Activated T-helper 2 cell treated with anti-CD3 and anti-CD28 coated beads, Interferon-gamma antibody, Interleukin-2, Interleukin-4, amounts not matched to agents 10 μg/mL and 5 μg/mL and 100 μg/mL, durations not matched to agents 14 hours and 24 hours and 36 hours (primary cell): ENCODE measurements at regions not wholly inside any gene's neighbourhood (a gene's known extent, or its start where the extent isn't known, plus 50 kb on each side); places are given as distances from the start of the nearest gene placed in this dataset.
"Not testable (repeated sequence)": the region's sequence is repeated elsewhere in the genome, so short reads cannot be mapped to it uniquely, and the experiment has no call there.

Experiments
- DNase-seq: peaks from one replicate; pipeline ENCODE4 v3.0.0; 2021; ENCODE audit warnings: low spot score
- H3K27ac Mint-ChIP-seq: one replicate; pipeline ENCODE4 v1.8.0; 2021; ENCODE audit warnings: mixed read lengths
- H3K27me3 Mint-ChIP-seq: one replicate; pipeline ENCODE4 v1.8.0; 2021; ENCODE audit warnings: low read depth, mixed read lengths
- H3K36me3 Mint-ChIP-seq: one replicate; pipeline ENCODE4 v1.8.0; 2021; ENCODE audit warnings: low read depth, mixed read lengths
- H3K4me1 Mint-ChIP-seq: one replicate; pipeline ENCODE4 v1.8.0; 2021; ENCODE audit warnings: low read depth, mixed read lengths
- H3K4me3 Mint-ChIP-seq: one replicate; pipeline ENCODE4 v1.8.0; 2021; ENCODE audit warnings: low read depth, mild to moderate bottlenecking, moderate library complexity, mixed read lengths
- H3K9me3 Mint-ChIP-seq: one replicate; pipeline ENCODE4 v1.8.0; 2021; ENCODE audit warnings: mixed read lengths
- intact Hi-C: fragments of 100-400 bp; cut with micrococcal nuclease; formaldehyde crosslinking; loops from one replicate; pipeline ENCODE4 v1.15.1; 2023

DNA sequence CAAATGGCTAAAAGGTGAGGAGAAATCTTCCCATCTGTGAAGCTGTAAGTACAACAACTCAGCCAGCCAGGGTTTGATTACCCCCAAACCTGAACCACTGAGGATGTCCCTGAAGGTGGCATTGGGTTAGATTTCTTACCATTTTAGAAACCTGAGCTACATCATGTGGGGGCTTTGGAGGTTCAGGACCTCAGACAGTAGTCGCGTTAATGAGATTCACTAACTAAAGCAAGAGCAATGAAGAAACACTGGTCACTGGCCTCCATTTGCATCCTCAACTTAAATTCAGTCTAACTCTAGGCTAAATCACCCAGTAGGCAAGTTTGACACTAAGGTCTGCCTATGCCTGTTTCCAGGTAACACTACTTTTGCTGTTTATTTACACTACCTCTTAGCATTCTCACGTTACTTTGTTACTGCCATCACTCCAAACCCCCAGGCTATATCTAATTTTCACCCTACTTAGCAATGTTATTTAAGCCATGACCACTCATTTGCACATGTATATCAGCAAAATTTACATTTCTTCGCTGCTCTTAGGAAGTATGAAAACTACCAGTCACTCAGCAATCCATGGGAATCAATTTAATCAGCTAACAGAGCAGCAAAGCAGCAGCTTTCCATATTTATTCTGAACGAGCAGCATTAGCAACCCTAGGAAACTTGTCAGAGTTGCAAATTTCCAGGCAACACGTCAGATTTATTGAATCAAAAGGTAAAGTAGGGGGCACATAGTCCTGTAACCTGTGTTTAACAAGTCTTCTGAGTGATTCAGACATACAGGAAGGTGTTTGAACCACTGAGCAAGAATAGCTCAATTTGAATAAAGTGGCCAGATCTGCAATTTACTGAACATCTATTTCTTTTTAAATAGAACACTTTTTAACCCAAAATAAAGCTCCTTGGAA lies 788.4 kb upstream of the SORCS1 start:
- intact Hi-C loops: no loop called here
- no peak for DNase-seq
- peaks cover 23% of the 10 kb centered on the region for H3K9me3 Mint-ChIP-seq

DNA sequence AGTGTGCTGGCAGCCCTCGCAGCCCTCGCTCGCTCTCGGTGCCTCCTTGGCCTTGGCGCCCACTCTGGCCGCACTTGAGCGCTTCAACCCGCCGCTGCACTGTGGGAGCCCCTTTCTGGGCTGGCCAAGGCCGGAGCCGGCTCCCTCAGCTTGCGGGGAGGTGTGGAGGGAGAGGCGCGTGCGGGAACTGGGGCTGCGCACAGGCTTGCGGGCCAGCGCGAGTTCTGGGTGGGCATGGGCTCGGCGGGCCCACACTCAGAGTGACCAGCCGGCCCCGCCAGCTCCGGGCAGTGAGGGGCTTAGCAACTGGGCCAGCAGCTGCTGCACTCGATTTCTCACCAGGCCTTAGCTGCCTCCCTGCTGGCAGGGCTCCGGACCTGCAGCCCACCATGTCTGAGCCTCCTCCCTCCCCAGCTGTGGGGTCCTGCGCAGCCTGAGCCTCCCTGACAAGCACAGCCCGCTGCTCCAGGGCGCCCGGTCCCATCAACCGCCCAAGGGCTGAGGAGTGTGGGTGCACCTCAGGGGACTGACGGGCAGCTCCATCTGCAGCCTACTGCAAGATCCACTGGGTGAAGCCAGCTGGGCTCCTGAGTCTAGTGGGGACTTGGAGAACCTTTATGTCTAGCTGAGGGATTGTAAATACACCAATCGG lies 786.0 kb upstream of the SORCS1 start:
- H3K36me3 Mint-ChIP-seq, H3K4me3 Mint-ChIP-seq, intact Hi-C loops, DNase-seq, H3K4me1 Mint-ChIP-seq, H3K27me3 Mint-ChIP-seq, H3K27ac Mint-ChIP-seq: not testable (repeated sequence)
- peaks cover 26% of the 10 kb centered on the region for H3K9me3 Mint-ChIP-seq

More for the DNA sequence above, 788.4 kb upstream of the SORCS1 start:
- Mint-ChIP-seq H3K4me1 (no peaks in the 10 kb centered on the region), H3K4me3 (no peak overlapping the region), H3K36me3 (no peaks in the 10 kb centered on the region), H3K27ac (no peak overlapping the region), H3K27me3 (no peaks in the 10 kb centered on the region)

DNA sequence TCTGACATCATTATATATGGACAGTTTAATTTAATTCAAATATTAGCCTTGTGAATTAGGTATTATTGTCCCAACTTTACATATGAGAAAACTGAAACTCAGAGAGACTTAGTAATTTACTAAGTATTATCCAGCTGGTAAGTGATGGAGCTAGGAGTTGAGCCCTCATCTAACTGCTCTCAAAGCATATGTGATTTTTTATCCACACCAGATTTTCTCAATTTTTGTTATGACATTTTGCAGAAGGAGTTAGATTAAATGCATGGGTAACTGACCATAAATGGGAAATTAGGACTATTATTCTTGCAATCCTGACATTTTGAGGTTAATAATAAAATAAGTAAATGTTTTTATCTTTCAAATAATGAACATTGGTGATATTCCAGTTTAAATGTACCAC lies 778.3 kb upstream of the SORCS1 start:
- Mint-ChIP-seq H3K4me3 (no peak overlapping the region), H3K9me3 (peaks cover 28% of the 10 kb centered on the region), H3K36me3 (no peaks in the 10 kb centered on the region), H3K4me1 (no peaks in the 10 kb centered on the region), H3K27ac (no peak overlapping the region), H3K27me3 (no peaks in the 10 kb centered on the region)
- intact Hi-C loops: no loop called here
- no peak for DNase-seq

DNA sequence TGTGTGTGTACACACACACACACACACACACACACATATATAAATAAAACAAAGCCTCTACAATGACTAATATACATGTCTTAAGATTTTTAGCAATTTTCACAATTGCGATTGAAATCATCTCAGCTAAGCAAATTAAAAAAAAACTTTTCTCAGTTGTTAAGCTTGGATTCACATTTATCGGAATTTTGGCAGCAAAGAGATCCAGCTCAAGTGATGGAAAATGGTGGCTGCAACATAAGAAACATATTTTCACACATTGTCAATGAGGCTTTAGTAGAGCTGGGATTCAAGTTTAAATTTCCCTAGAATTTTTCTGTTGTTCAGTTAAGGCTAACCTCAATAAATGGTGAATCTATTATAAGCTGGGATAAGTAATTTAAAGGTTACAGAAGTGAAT lies 768.6 kb upstream of the SORCS1 start:
- Mint-ChIP-seq H3K4me3 (no peak overlapping the region), H3K27ac (no peak overlapping the region), H3K4me1 (no peaks in the 10 kb centered on the region), H3K27me3 (no peaks in the 10 kb centered on the region), H3K9me3 (peaks cover 4% of the 10 kb centered on the region), H3K36me3 (no peaks in the 10 kb centered on the region)
- DNase-seq: no peak
- intact Hi-C loops: no loop called here

DNA sequence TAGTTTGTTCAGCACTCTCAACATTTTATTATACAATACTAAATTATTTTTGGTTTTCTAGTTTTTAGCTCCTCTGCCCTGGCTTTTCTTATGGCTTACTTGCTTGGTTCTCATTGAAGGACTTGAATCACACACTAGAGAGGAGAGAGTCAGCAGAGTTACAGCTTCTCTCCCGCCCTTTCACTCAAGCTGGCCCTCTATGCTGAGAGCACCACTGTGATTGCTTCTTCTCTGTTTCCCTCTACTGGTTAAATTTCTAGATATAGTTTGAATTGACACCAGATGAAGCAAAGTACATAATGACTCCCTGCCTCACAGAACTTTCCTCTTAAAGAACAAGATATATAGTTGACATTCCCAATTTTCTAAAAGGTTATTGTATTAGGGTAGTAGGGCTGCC lies 767.3 kb upstream of the SORCS1 start:
- Mint-ChIP-seq H3K4me1 (no peaks in the 10 kb centered on the region), H3K4me3 (no peak overlapping the region), H3K27ac (no peak overlapping the region), H3K36me3 (no peaks in the 10 kb centered on the region), H3K27me3 (no peaks in the 10 kb centered on the region), H3K9me3 (peaks cover 4% of the 10 kb centered on the region)
- DNase-seq: no peak
- intact Hi-C loops: no loop called here

DNA sequence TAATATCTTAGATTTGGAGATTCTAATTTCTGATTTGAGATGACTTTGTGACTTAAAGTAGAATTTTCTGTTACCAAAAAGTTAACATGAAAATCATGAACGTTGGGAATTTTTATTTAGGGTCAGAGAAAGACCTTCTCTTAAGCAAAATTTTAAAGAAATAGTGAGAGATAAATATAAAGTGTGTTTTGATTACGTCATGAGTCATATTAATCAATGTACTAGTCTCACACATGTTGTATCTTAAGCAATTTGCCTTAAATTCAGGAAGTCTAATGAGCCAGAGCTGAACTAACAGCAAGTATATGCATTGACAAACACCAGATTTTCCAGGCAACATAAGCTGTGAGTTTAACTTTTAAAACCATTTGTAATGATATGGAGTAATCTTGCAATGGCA lies 765.5 kb upstream of the SORCS1 start:
- Mint-ChIP-seq H3K27ac (no peak overlapping the region), H3K36me3 (no peaks in the 10 kb centered on the region), H3K9me3 (peaks cover 4% of the 10 kb centered on the region), H3K27me3 (no peaks in the 10 kb centered on the region), H3K4me1 (no peaks in the 10 kb centered on the region), H3K4me3 (no peak overlapping the region)
- no peak for DNase-seq
- intact Hi-C loops: no loop called here

DNA sequence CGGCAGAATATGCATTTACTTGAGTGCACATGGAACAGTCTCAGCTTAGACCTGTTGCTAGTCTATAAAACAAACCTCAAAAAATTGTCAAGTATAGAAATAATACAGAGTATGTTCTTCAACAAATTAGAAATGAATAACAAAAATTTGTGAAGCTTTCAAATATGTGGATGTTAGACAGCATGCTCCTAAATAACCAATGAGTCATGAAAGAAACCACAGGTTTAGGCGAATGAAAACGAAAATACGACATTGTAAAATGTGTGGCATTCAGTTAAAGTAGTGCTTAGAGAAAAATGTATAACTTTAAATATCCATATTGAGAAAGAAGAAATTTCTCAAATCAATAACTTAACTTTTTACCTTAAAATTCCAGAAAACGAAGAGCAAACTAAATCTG lies 760.0 kb upstream of the SORCS1 start:
- Mint-ChIP-seq H3K36me3 (no peaks in the 10 kb centered on the region), H3K27me3 (no peaks in the 10 kb centered on the region), H3K9me3 (peaks cover 22% of the 10 kb centered on the region), H3K4me1 (no peaks in the 10 kb centered on the region), H3K4me3 (no peak overlapping the region), H3K27ac (no peak overlapping the region)
- intact Hi-C loops: no loop called here
- DNase-seq: no peak

DNA sequence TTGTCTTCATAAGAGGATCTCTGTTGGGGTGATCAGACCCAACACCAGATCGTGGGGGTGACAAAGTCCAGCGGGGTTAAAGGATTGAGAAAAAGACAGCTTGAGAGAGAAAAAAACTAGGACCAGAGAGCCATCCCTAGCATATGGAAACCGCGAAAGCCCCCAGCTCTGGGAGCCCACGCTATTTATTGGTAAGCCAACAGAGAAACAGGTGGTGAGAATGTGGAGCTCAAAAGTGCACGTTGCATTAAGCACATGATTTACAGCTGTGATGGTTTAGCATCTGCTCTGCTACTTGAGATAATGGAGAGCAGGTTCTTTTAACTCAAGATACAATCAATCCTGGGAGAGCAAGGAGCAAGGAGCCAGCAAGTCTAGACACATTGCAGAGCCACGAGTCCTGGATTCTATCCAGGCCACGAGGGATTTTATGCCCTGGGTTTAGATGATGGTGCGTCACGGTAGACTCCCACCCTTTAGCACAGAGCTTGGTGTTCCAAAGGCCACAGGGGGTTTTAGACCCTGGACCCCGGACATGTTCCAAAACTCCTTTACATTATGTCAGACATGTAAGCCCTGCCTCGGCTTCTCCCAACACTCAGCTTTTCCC lies 755.2 kb upstream of the SORCS1 start:
- intact Hi-C loops: no loop called here
- no peak for DNase-seq
- Mint-ChIP-seq H3K27me3 (peaks cover 5% of the 10 kb centered on the region), H3K9me3 (peaks cover 36% of the 10 kb centered on the region), H3K4me1 (no peaks in the 10 kb centered on the region), H3K36me3 (no peaks in the 10 kb centered on the region), H3K4me3 (no peak overlapping the region), H3K27ac (no peak overlapping the region)

DNA sequence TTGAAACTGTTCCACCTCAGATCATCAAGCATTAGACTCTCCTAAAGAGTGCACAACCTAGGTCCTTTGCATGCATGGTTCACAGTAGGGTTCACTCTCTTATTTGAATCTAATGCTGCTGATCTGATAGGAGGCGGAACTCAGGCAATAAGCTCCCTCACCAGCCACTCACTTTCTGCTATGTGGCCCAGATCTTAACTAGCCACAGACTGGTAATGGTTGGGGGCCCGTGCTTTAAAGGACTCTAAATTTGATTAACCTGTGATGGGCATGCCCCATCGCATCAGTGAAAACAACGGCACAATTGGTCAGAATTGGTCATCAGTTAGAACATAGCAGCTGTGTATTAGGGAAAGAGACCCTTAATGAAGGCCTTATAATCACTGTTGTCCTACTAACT lies 753.7 kb upstream of the SORCS1 start:
- Mint-ChIP-seq H3K36me3 (no peaks in the 10 kb centered on the region), H3K27ac (no peak overlapping the region), H3K9me3 (peaks cover 35% of the 10 kb centered on the region), H3K4me3 (no peak overlapping the region), H3K27me3 (peaks cover 8% of the 10 kb centered on the region), H3K4me1 (no peaks in the 10 kb centered on the region)
- DNase-seq: no peak
- intact Hi-C loops: no loop called here

DNA sequence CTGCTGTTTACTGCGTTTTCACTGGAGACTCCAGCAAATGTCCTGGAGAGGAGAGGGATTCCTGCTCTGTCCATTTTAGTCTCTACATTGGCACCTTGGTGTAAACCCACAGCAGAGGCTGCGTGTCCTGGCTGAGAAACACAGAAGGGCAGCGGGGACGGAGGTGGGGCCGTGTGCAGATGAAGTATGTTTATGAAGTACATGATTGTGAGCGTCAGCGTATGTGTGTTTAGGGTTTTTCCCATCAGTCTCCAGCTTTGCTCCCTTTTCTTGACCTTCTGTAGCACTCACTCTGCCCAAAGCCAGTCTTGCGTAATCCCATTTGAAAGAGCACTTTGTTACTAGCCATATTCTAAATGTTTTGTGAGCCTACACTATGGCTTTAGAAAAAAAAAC lies 750.7 kb upstream of the SORCS1 start:
- DNase-seq: no peak
- intact Hi-C loops: no loop called here
- H3K9me3 Mint-ChIP-seq: peaks cover 17% of the 10 kb centered on the region
- H3K27ac Mint-ChIP-seq: no peak overlapping the region
- no peak overlapping the region for H3K4me3 Mint-ChIP-seq
- peaks cover 8% of the 10 kb centered on the region for H3K27me3 Mint-ChIP-seq
- no peaks in the 10 kb centered on the region for H3K4me1 Mint-ChIP-seq
- H3K36me3 Mint-ChIP-seq: no peaks in the 10 kb centered on the region

DNA sequence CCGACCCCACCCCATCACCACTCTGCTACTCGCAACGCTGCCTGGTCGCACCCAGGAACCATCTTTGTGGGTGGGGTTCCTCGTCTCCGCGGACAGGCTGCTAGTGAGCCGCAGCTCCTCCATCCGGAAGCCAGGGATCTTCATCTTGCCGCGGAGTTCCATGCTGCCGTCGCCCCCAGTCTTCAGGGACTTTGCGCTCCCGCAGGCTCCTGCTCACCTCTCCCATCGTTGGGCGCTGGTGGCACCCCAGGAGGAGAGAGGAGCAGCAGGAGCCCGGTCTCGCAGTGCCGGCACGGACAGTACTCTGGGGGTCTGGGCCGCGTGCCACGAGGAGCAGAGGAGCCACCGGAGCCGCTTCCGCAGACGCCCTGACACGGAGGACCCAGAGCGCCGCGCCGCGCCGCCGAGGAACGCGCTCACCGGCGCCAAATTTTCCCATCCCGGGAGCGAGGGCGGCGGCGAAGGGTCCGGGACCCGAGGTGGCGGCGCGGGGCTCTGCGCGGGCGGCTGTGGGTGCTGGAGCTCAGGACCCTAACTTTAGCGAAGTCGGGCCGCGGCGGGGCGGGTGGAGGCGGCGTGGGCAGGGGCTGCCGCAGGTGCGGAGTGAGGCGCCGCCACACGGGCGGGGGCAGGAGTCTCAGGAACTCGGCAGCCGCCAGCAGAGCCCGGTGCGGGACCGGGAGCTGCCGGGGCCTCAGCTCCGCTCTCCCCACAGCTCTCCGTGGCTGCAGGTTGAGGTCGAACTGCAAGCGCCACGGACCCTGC lies 750.1 kb upstream of the SORCS1 start:
- no peaks in the 10 kb centered on the region for H3K36me3 Mint-ChIP-seq
- no peak overlapping the region for H3K4me3 Mint-ChIP-seq
- peaks cover 15% of the 10 kb centered on the region for H3K9me3 Mint-ChIP-seq
- no peak overlapping the region for H3K27ac Mint-ChIP-seq
- H3K4me1 Mint-ChIP-seq: no peaks in the 10 kb centered on the region
- DNase-seq: no peak
- intact Hi-C loops: no loop called here
- peaks cover 8% of the 10 kb centered on the region for H3K27me3 Mint-ChIP-seq

DNA sequence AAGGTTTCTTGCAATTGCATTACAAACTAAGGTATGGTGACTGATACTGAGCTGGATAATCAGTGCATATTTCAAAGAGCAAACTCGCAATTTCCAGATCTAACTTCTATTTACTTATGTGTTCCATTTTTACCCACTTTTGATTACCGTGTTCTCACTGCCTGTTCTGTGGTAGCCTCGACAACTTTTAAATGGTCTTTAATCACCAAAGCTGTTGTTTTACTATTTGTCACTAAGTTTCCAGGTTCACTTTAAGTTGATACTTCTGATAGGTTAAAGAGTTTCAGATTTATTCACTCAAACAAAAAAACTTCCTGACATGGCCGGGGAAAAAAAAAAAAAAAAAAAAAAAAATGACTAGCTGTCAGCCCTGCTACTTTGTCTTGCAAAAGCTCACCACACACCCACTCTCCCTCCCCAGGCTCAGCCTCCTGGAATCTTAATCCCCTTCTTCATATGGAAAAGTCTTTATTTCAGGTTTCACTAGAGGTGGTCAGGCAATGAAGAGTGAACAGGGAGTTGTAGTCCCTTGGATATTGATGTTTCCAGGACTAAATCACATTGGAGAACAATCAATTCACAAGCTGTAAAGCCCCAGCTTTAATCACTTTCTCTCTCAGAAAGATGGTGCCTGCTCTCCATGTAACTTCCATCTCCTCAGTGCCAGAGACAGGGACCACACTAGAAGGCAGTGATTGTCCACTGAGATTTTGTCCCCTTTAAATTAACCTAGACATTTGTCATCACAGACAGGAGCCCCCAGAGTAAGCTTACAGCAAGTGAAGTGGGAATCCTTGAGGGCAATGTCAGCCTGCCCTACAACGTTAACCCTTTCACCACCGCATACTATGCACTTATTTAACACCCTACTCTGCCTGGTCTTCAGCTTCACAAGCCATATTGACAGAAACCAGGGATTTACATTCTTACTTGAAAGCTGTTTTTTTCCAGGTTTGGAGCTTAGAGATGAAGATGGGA lies 749.1 kb upstream of the SORCS1 start:
- DNase-seq: no peak
- peaks cover 5% of the 10 kb centered on the region for H3K9me3 Mint-ChIP-seq
- no peaks in the 10 kb centered on the region for H3K36me3 Mint-ChIP-seq
- intact Hi-C loops: no loop called here
- no peak overlapping the region for H3K27ac Mint-ChIP-seq
- no peaks in the 10 kb centered on the region for H3K4me1 Mint-ChIP-seq
- peaks cover 8% of the 10 kb centered on the region for H3K27me3 Mint-ChIP-seq
- no peak overlapping the region for H3K4me3 Mint-ChIP-seq
